Endothelial cell of umbilical vein (primary cell): ENCODE measurements at regions not wholly inside any gene's neighbourhood (a gene's known extent, or its start where the extent isn't known, plus 50 kb on each side); places are given as distances from the start of the nearest gene placed in this dataset.

Experiments used
- BruUV-seq: library from RNA; stranded (reverse); fragments of 400-500 nt; replicated peaks from 2 replicates; lab custom pipeline; 2021; lab: Mats Ljungman, UMichigan
- CTCF ChIA-PET: fragments of 300-600, 350-600 bp; sonication (Branson Sonifier 250); formaldehyde crosslinking; loops from one replicate; lab custom pipeline; 2021; ENCODE audit warnings: antibody characterized with exemption, inconsistent platforms; lab: Charles Lee
- POLR2A ChIA-PET: fragments of 300-600, 350-600 bp; sonication (Branson Sonifier 250); formaldehyde crosslinking; loops from one replicate; lab custom pipeline; 2021; ENCODE audit warnings: antibody characterized with exemption, inconsistent platforms; lab: Charles Lee
- DNase-seq: peaks from one replicate; pipeline ENCODE4 v3.0.0-alpha.2; 2011; ENCODE audit warnings: low read depth, low spot score
- FAIRE-seq: peaks from 2 replicates; lab custom pipeline; 2011; peaks lifted over from hg19 to GRCh38; lab: Jason Lieb, UNC
- H2AFZ ChIP-seq: 2 replicates; pipeline ENCODE4 v1.6.0; 2012; ENCODE audit warnings: low read depth, low read length, control low read depth, inconsistent platforms
- H3K27ac ChIP-seq: 2 replicates; pipeline ENCODE4 v1.5.1; 2011; ENCODE audit warnings: low read depth, mild to moderate bottlenecking, control low read depth, low read length, moderate library complexity; ENCODE audit not compliant: insufficient read depth
- H3K27me3 ChIP-seq, 2 experiments: 2 replicates each; pipeline versions ENCODE4 v1.6.0 to v1.6.1; 2011; ENCODE audit warnings: low read length in 2 of 2, mixed read lengths in 1 of 2; ENCODE audit not compliant: control insufficient read depth in 2 of 2, insufficient read depth in 2 of 2
- H3K36me3 ChIP-seq, 2 experiments: 2 replicates in 1 of 2; 3 replicates in 1 of 2; pipeline ENCODE4 v1.5.1; 2011; ENCODE audit warnings: low read length in 2 of 2, mild to moderate bottlenecking in 1 of 2, moderate library complexity in 1 of 2; ENCODE audit not compliant: control insufficient read depth in 2 of 2, insufficient read depth in 2 of 2; ENCODE audit errors: extremely low read depth in 1 of 2
- H3K4me1 ChIP-seq: 3 replicates; pipeline ENCODE4 v1.5.1; 2011; ENCODE audit warnings: mild to moderate bottlenecking, low read length; ENCODE audit not compliant: control insufficient read depth, insufficient read depth; ENCODE audit errors: extremely low read depth
- H3K4me2 ChIP-seq: 2 replicates; pipeline ENCODE4 v1.6.1; 2011; ENCODE audit warnings: low read length, control low read depth, mixed read lengths; ENCODE audit not compliant: insufficient read depth
- H3K4me3 ChIP-seq, 3 experiments: fragments of 200-600 bp in 1 of 3; sonication (generic), shearing (Covaris generic) in 1 of 3; replicated peaks in 1 of 3; 2 replicates each; pipeline ENCODE4 v1.5.1; 2011 to 2016; ENCODE audit warnings: control low read depth in 3 of 3, low read length in 3 of 3, mild to moderate bottlenecking in 2 of 3, inconsistent platforms in 1 of 3, low read depth in 1 of 3, moderate library complexity in 1 of 3; ENCODE audit not compliant: insufficient read depth in 1 of 3
- H3K79me2 ChIP-seq: 2 replicates; pipeline ENCODE4 v1.6.0; 2012; ENCODE audit warnings: low read length, inconsistent platforms; ENCODE audit not compliant: control insufficient read depth, insufficient read depth
- H3K9ac ChIP-seq: replicated peaks from 2 replicates; pipeline ENCODE3; 2011; ENCODE audit warnings: low read length, control low read depth; ENCODE audit not compliant: insufficient read depth; ENCODE audit errors: extremely low read depth
- H3K9me1 ChIP-seq: replicated peaks from 3 replicates; pipeline ENCODE4 v1.6.0; 2011; ENCODE audit warnings: mild to moderate bottlenecking, low read length; ENCODE audit not compliant: control insufficient read depth, insufficient read depth; ENCODE audit errors: extremely low read depth
- H3K9me3 ChIP-seq: replicated peaks from 2 replicates; pipeline ENCODE4 v1.5.1; 2012; ENCODE audit warnings: low read length, inconsistent platforms; ENCODE audit not compliant: control insufficient read depth, insufficient read depth
- H4K20me1 ChIP-seq: replicated peaks from 2 replicates; pipeline ENCODE3; 2011; ENCODE audit warnings: mild to moderate bottlenecking, low read length; ENCODE audit not compliant: control insufficient read depth, insufficient read depth; ENCODE audit errors: extremely low read depth
- CTCF ChIP-seq, 2 donors: IDR thresholded peaks; 1 replicate in 1 of 2; 2 replicates in 1 of 2; pipeline ENCODE4 v1.5.1; 2011; ENCODE audit warnings: low read length in 2 of 2, mild to moderate bottlenecking in 2 of 2, moderate library complexity in 2 of 2, control low read depth in 1 of 2, inconsistent platforms in 1 of 2, low read depth in 1 of 2; ENCODE audit not compliant: insufficient read depth in 1 of 2; ENCODE audit errors: extremely low read depth in 1 of 2
- EZH2 ChIP-seq: IDR thresholded peaks from 2 replicates; pipeline ENCODE4 v1.6.1; 2012; ENCODE audit warnings: borderline replicate concordance, low read depth, mild to moderate bottlenecking, moderate library complexity, low read length, inconsistent platforms; ENCODE audit not compliant: severe bottlenecking
- FOS ChIP-seq: IDR thresholded peaks from 2 replicates; pipeline ENCODE4 v1.6.1; 2011; ENCODE audit warnings: mild to moderate bottlenecking, low read length, moderate library complexity, borderline replicate concordance; ENCODE audit not compliant: insufficient read depth
- GATA2 ChIP-seq: IDR thresholded peaks from 2 replicates; pipeline ENCODE4 v1.7.0; 2011; ENCODE audit warnings: low read depth, mild to moderate bottlenecking, moderate library complexity, mixed read lengths, low read length; ENCODE audit not compliant: insufficient read length, insufficient read depth
- JUN ChIP-seq: IDR thresholded peaks from 2 replicates; pipeline ENCODE4 v1.6.1; 2011; ENCODE audit warnings: borderline replicate concordance, low read depth; ENCODE audit not compliant: insufficient read length, insufficient read depth
- MAX ChIP-seq: IDR thresholded peaks from 2 replicates; pipeline ENCODE4 v1.6.1; 2011; ENCODE audit not compliant: insufficient read depth, insufficient read length
- MYC ChIP-seq: IDR thresholded peaks from one replicate; pipeline ENCODE4 v1.6.1; 2011; ENCODE audit warnings: mild to moderate bottlenecking, low read depth, low read length
- POLR2A ChIP-seq: IDR thresholded peaks from 2 replicates; pipeline ENCODE4 v1.6.1; 2012; ENCODE audit warnings: low read depth, mild to moderate bottlenecking, control low read depth, low read length
- POLR2AphosphoS5 ChIP-seq: IDR thresholded peaks from 2 replicates; pipeline ENCODE4 v1.6.1; 2012; ENCODE audit warnings: low read depth, mild to moderate bottlenecking, control low read depth, low read length, moderate library complexity; ENCODE audit not compliant: insufficient read depth
- dilution Hi-C: fragments of 300-500 bp; cut with MboI; formaldehyde crosslinking; loops from one replicate; pipeline ENCODE4 v1.15.0; 2019; ENCODE audit warnings: low sequenced_read_pairs; ENCODE audit not compliant: extremely low pct_ligation_motif_present
- intact Hi-C: fragments of 100-400 bp; cut with micrococcal nuclease; formaldehyde crosslinking; loops from one replicate; pipeline ENCODE4 v1.10.0; 2022

- no peaks in the 10 kb centered on the region for H3K4me1 ChIP-seq
- TF ChIP-seq GATA2 = no peak
- TF ChIP-seq MAX = no peak
- TF ChIP-seq POLR2AphosphoS5 = no peak
- no peak for TF ChIP-seq POLR2A
- TF ChIP-seq JUN = no peak
- no peak for TF ChIP-seq CTCF (IDR thresholded peaks at IDR 0.05; ENCODE audit: extremely low read depth in 1 of 2, insufficient read depth in 1 of 2, low read depth in 1 of 2, low read length in 2 of 2)
- TF ChIP-seq EZH2 = no peak
- no peak for TF ChIP-seq FOS
- no peak for TF ChIP-seq MYC
- ChIA-PET CTCF (no interaction called here), POLR2A (no interaction called here)
- dilution Hi-C loops = no loop called here
- no peaks in the 10 kb centered on the region for H3K9me1 ChIP-seq
- H3K79me2 ChIP-seq = no peaks in the 10 kb centered on the region
- H3K9ac ChIP-seq = no peak overlapping the region
- DNase-seq (no peak), FAIRE-seq (no peak)
- intact Hi-C loops = no loop called here
- no TSS peak for BruUV-seq
- H3K4me3 ChIP-seq = no peak overlapping the region
- H3K27ac ChIP-seq = no peak overlapping the region
- H3K36me3 ChIP-seq = no peaks in the 10 kb centered on the region
- H3K9me3 ChIP-seq = no peaks in the 10 kb centered on the region
- H3K4me2 ChIP-seq = no peak overlapping the region
- no peak overlapping the region for H2AFZ ChIP-seq
- no peaks in the 10 kb centered on the region for H4K20me1 ChIP-seq
- no peaks in the 10 kb centered on the region for H3K27me3 ChIP-seq
These were observed 81.0 kb upstream of the RASSF8 start for GRCh38 chr12:25877446-25877845.
